Fibroblast of lung (primary cell): ENCODE measurements at regions not wholly inside any gene's neighbourhood (a gene's known extent, or its start where the extent isn't known, plus 50 kb on each side); places are given as distances from the start of the nearest gene placed in this dataset.

ENCODE experiments used
- EZH2 ChIP-seq: IDR thresholded peaks from 2 replicates; pipeline ENCODE4 v1.5.1; 2012; ENCODE audit warnings: low read length, control low read depth, mild to moderate bottlenecking; ENCODE audit errors: missing control alignments
- TF ChIP-seq, protein P1 (sequence below), 2 donors: IDR thresholded peaks in 1 of 2; conservative IDR thresholded peaks in 1 of 2; 1 replicate in 1 of 2; 2 replicates in 1 of 2; pipeline ENCODE4 v1.5.1; 2011 to 2012; ENCODE audit warnings: low read length in 2 of 2, control low read depth in 1 of 2, inconsistent platforms in 1 of 2, low read depth in 1 of 2, mild to moderate bottlenecking in 1 of 2

DNA sequence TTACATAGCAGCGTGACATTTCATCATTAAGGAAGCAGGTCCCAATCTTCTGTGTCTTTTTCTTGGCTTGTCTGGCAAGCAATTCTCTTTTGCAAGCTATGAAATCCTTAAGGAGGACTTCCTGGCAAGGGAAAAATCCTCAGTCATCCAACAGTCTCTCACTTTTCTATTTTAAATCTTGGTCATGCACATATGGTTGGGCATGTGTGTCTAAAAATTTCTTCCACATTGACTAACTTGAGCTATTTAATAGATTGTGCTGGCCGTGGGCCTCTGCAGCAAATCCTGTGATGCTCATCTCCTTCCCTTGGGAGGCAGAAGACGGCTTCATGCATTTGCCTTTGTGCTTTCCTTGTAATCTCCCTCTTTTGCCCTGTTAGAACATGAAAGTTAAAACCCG, 634.3 kb upstream of the FANCL start:
- TF ChIP-seq, protein P1, sequence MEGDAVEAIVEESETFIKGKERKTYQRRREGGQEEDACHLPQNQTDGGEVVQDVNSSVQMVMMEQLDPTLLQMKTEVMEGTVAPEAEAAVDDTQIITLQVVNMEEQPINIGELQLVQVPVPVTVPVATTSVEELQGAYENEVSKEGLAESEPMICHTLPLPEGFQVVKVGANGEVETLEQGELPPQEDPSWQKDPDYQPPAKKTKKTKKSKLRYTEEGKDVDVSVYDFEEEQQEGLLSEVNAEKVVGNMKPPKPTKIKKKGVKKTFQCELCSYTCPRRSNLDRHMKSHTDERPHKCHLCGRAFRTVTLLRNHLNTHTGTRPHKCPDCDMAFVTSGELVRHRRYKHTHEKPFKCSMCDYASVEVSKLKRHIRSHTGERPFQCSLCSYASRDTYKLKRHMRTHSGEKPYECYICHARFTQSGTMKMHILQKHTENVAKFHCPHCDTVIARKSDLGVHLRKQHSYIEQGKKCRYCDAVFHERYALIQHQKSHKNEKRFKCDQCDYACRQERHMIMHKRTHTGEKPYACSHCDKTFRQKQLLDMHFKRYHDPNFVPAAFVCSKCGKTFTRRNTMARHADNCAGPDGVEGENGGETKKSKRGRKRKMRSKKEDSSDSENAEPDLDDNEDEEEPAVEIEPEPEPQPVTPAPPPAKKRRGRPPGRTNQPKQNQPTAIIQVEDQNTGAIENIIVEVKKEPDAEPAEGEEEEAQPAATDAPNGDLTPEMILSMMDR (conservative IDR thresholded peaks at IDR 0.05 in 1 of 2, IDR thresholded peaks at IDR 0.05 in 1 of 2; ENCODE audit: low read depth in 1 of 2, low read length in 2 of 2), result no peak
- TF ChIP-seq EZH2, result no peak
